ENCODE measurements at regions not wholly inside any gene's neighbourhood (a gene's known extent, or its start where the extent isn't known, plus 50 kb on each side); places are given as distances from the start of the nearest gene placed in this dataset.
"Not testable (repeated sequence)": the region's sequence is repeated elsewhere in the genome, so short reads cannot be mapped to it uniquely, and the experiment has no call there.

DNA sequence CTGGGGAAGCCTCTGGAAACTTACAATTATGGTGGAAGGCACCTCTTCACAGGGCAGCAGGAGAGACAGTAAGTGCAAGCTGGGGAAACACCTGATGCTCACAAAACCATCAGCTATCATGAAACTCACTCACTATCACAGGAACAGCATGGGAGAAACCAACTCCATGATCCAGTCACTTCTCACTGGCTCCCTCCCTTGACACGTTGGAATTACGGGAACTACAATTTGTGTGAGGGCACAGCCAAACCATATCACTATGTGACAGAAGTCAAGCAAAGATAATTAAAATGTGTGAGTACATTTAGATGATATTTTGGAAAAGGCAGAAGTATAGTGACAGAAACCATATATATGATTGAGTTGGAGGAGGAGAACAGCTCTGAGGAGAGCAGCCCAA, 474.0 kb upstream of the OLFM3 start:
- Histone ChIP-seq H3K27me3 (replicated peaks in 1 of 7) (no peaks in the 10 kb centered on the region), H3K9me3 (no peaks in the 10 kb centered on the region), H3K4me1 (no peaks in the 10 kb centered on the region), H3K4me3 (no peak overlapping the region), H3K36me3 (no peaks in the 10 kb centered on the region), H3K27ac (no peak overlapping the region)
- TF ChIP-seq, protein P1, sequence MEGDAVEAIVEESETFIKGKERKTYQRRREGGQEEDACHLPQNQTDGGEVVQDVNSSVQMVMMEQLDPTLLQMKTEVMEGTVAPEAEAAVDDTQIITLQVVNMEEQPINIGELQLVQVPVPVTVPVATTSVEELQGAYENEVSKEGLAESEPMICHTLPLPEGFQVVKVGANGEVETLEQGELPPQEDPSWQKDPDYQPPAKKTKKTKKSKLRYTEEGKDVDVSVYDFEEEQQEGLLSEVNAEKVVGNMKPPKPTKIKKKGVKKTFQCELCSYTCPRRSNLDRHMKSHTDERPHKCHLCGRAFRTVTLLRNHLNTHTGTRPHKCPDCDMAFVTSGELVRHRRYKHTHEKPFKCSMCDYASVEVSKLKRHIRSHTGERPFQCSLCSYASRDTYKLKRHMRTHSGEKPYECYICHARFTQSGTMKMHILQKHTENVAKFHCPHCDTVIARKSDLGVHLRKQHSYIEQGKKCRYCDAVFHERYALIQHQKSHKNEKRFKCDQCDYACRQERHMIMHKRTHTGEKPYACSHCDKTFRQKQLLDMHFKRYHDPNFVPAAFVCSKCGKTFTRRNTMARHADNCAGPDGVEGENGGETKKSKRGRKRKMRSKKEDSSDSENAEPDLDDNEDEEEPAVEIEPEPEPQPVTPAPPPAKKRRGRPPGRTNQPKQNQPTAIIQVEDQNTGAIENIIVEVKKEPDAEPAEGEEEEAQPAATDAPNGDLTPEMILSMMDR (IDR thresholded peaks at IDR 0.05 in 8 of 11, conservative IDR thresholded peaks at IDR 0.05 in 3 of 11): no peak
- TF ChIP-seq POLR2A (IDR thresholded peaks at IDR 0.05) (no peak), POLR2AphosphoS5 (IDR thresholded peaks at IDR 0.05) (no peak)
- WGBS, 5 donors: 54 to 75% (median 64%) methylated on average over 2 of the region's 2 CpGs
- intact Hi-C loops (cut with DNase I; ENCODE audit: low total_unique reads): no loop called here
- DNase-seq: no peak

DNA sequence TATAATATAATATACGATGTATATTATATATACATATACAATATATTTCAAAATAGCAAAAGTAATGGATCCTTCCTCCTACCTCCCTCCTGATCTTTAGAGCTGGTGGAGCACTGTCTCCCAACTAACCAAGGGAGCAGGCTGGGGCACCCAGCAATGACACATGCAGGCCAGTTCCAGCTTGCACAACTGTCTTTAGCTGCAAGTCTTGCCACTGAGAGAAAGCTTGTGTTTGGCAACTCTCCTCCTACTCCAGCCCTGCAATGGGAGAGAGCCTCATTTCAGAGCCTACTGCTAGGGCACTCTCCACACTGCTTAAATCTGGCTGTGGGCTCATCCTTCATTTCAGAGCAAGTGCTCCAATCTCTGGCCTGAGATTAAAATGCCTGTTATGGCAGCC, 469.8 kb upstream of the OLFM3 start:
- Histone ChIP-seq H3K27me3 (replicated peaks in 1 of 7) (no peaks in the 10 kb centered on the region), H3K27ac (no peak overlapping the region), H3K4me1 (no peaks in the 10 kb centered on the region), H3K9me3 (no peaks in the 10 kb centered on the region), H3K4me3 (no peak overlapping the region), H3K36me3 (no peaks in the 10 kb centered on the region)
- DNase-seq: no peak
- intact Hi-C loops (cut with DNase I; ENCODE audit: low total_unique reads): no loop called here
- 94 to 98% (median 95%) methylated on average over 1 of the region's 1 CpG for WGBS, 5 donors
- TF ChIP-seq, protein P1 (IDR thresholded peaks at IDR 0.05 in 8 of 11, conservative IDR thresholded peaks at IDR 0.05 in 3 of 11): no peak

DNA sequence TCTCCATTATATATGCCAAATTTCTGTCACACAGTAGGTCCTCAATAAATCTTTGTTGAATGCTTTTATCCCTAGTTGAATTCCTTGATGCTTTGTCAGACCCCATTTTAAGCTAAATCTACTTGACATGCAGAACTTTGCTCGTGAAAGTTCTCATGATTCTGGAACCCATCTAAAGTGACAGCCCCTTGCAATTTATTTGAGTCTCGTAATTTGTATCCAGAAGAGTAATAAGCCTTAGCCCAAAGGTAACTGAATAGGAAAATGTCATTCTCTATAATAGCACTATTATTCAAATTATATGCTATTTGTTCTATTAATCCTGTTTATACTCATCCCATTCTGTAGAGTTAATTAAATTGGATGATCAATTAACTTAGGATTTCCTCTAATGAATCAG, 466.6 kb upstream of the OLFM3 start:
- intact Hi-C loops (cut with DNase I; ENCODE audit: low total_unique reads): no loop called here

DNA sequence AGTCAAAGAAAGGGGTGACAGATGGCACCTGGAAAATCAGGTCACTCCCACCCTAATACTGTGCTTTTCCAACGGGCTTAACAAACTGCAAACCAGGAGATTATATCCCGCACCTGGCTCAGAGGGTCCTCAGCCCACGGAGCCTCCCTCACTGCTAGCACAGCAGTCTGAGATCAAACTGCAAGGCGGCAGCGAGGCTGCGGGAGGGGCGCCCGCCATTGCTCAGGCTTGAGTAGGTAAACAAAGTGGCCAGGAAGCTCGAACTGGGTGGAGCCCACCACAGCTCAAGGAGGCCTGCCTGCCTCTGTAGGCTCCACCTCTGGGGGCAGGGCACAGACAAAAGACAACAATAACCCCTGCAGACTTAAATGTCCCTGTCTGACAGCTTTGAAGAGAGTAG, 445.6 kb upstream of the OLFM3 start:
- intact Hi-C loops (cut with DNase I; ENCODE audit: low total_unique reads); H3K27ac ChIP-seq; H3K4me3 ChIP-seq; H3K4me1 ChIP-seq; H3K27me3 ChIP-seq (replicated peaks in 1 of 7); DNase-seq; H3K36me3 ChIP-seq: not testable (repeated sequence)
- WGBS, 5 donors: 81 to 91% (median 87%) methylated on average over 9 of the region's 9 CpGs
- H3K9me3 ChIP-seq: peaks cover 0 to 30% (median 8%) of the 10 kb centered on the region in 8 donors

More for the DNA sequence above, 466.6 kb upstream of the OLFM3 start:
- no peak overlapping the region for H3K27ac ChIP-seq
- H3K4me3 ChIP-seq: no peak overlapping the region
- no peaks in the 10 kb centered on the region for H3K4me1 ChIP-seq
- no peak for TF ChIP-seq POLR2AphosphoS5 (IDR thresholded peaks at IDR 0.05)
- TF ChIP-seq, protein P1 (IDR thresholded peaks at IDR 0.05 in 8 of 11, conservative IDR thresholded peaks at IDR 0.05 in 3 of 11): no peak
- no peak for TF ChIP-seq POLR2A (IDR thresholded peaks at IDR 0.05)
- no peaks in the 10 kb centered on the region for H3K36me3 ChIP-seq
- no peaks in the 10 kb centered on the region for H3K27me3 ChIP-seq (replicated peaks in 1 of 7)
- no peak for DNase-seq
- no peaks in the 10 kb centered on the region for H3K9me3 ChIP-seq
- WGBS, 5 donors: 37 to 79% (median 67%) methylated on average over 2 of the region's 2 CpGs

DNA sequence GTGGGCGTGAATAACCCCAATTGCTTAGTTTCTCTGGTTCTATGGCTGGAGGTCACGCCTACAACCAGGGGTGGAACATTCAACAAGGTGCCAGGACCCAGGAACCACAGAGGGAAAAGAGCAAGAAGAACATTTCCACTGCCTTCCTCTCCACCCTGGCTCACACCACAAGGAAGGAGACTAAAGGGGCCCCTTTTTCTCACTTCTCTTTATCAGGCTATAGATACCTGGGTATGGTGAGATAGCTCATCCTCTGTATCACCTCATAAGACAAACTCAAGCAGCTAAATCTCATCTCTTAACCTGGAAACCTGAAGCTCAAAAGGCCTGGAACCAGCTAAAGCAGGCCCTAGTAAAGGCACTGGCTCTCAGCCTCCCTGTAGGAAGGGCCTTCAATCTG, 438.8 kb upstream of the OLFM3 start:
- no peaks in the 10 kb centered on the region for H3K36me3 ChIP-seq
- H3K9me3 ChIP-seq: peaks cover 0 to 27% (median 10%) of the 10 kb centered on the region in 8 donors
- no peak overlapping the region for H3K4me3 ChIP-seq
- H3K4me1 ChIP-seq: no peaks in the 10 kb centered on the region
- 51 to 84% (median 69%) methylated on average over 2 of the region's 2 CpGs for WGBS, 5 donors
- intact Hi-C loops (cut with DNase I; ENCODE audit: low total_unique reads): no loop called here
- no peaks in the 10 kb centered on the region for H3K27me3 ChIP-seq (replicated peaks in 1 of 7)
- TF ChIP-seq, protein P1 (IDR thresholded peaks at IDR 0.05 in 8 of 11, conservative IDR thresholded peaks at IDR 0.05 in 3 of 11): no peak
- TF ChIP-seq POLR2A (IDR thresholded peaks at IDR 0.05) (no peak), POLR2AphosphoS5 (IDR thresholded peaks at IDR 0.05) (no peak)
- H3K27ac ChIP-seq: no peak overlapping the region
- no peak for DNase-seq

Measured in spleen (tissue), 11 donors.